ENCODE measurements at regions not wholly inside any gene's neighbourhood (a gene's known extent, or its start where the extent isn't known, plus 50 kb on each side); places are given as distances from the start of the nearest gene placed in this dataset.

GRCh38 chr10:131682271-131682962 is 218.4 kb upstream of the PPP2R2D start:
- Mint-ChIP-seq H3K27me3 (ENCODE audit: low read depth) (no peaks in the 10 kb centered on the region), H3K27ac (no peak overlapping the region), H3K4me3 (no peak overlapping the region), H3K36me3 (ENCODE audit: low read depth) (no peaks in the 10 kb centered on the region), H3K9me3 (no peaks in the 10 kb centered on the region), H3K4me1 (ENCODE audit: low read depth) (no peaks in the 10 kb centered on the region)

- Mint-ChIP-seq H3K9me3 (no peaks in the 10 kb centered on the region), H3K4me3 (no peak overlapping the region), H3K27ac (no peak overlapping the region), H3K4me1 (ENCODE audit: low read depth) (no peaks in the 10 kb centered on the region), H3K27me3 (ENCODE audit: low read depth) (no peaks in the 10 kb centered on the region), H3K36me3 (ENCODE audit: low read depth) (no peaks in the 10 kb centered on the region)
Measured at GRCh38 chr10:131683281-131683861, 217.4 kb upstream of the PPP2R2D start.

GRCh38 chr10:131683941-131684340 is 216.9 kb upstream of the PPP2R2D start:
- Mint-ChIP-seq H3K27ac (no peak overlapping the region), H3K9me3 (no peaks in the 10 kb centered on the region), H3K27me3 (ENCODE audit: low read depth) (no peaks in the 10 kb centered on the region), H3K4me3 (no peak overlapping the region), H3K4me1 (ENCODE audit: low read depth) (no peaks in the 10 kb centered on the region), H3K36me3 (ENCODE audit: low read depth) (no peaks in the 10 kb centered on the region)

- Mint-ChIP-seq H3K4me1 (ENCODE audit: low read depth) (no peaks in the 10 kb centered on the region), H3K9me3 (no peaks in the 10 kb centered on the region), H3K4me3 (no peak overlapping the region), H3K27ac (no peak overlapping the region), H3K36me3 (ENCODE audit: low read depth) (no peaks in the 10 kb centered on the region), H3K27me3 (ENCODE audit: low read depth) (no peaks in the 10 kb centered on the region)
Measured at GRCh38 chr10:131685007-131685406, 215.8 kb upstream of the PPP2R2D start.

GRCh38 chr10:131685576-131685975 is 215.2 kb upstream of the PPP2R2D start:
- Mint-ChIP-seq H3K27ac (no peak overlapping the region), H3K27me3 (ENCODE audit: low read depth) (no peaks in the 10 kb centered on the region), H3K36me3 (ENCODE audit: low read depth) (no peaks in the 10 kb centered on the region), H3K4me3 (no peak overlapping the region), H3K4me1 (ENCODE audit: low read depth) (no peaks in the 10 kb centered on the region), H3K9me3 (no peaks in the 10 kb centered on the region)

- no peak overlapping the region for H3K27ac Mint-ChIP-seq
- H3K4me1 Mint-ChIP-seq (ENCODE audit: low read depth): no peaks in the 10 kb centered on the region
- H3K36me3 Mint-ChIP-seq (ENCODE audit: low read depth): no peaks in the 10 kb centered on the region
- no peaks in the 10 kb centered on the region for H3K27me3 Mint-ChIP-seq (ENCODE audit: low read depth)
- no peaks in the 10 kb centered on the region for H3K9me3 Mint-ChIP-seq
- no peak overlapping the region for H3K4me3 Mint-ChIP-seq
Measured at GRCh38 chr10:131686781-131687420, 213.9 kb upstream of the PPP2R2D start.

- H3K9me3 Mint-ChIP-seq: no peaks in the 10 kb centered on the region
- H3K4me1 Mint-ChIP-seq (ENCODE audit: low read depth): no peaks in the 10 kb centered on the region
- H3K36me3 Mint-ChIP-seq (ENCODE audit: low read depth): no peaks in the 10 kb centered on the region
- H3K4me3 Mint-ChIP-seq: no peak overlapping the region
- no peaks in the 10 kb centered on the region for H3K27me3 Mint-ChIP-seq (ENCODE audit: low read depth)
- no peak overlapping the region for H3K27ac Mint-ChIP-seq
Measured at GRCh38 chr10:131688304-131688703, 212.5 kb upstream of the PPP2R2D start.

GRCh38 chr10:131689016-131689415 is 211.8 kb upstream of the PPP2R2D start:
- Mint-ChIP-seq H3K27me3 (ENCODE audit: low read depth) (no peaks in the 10 kb centered on the region), H3K4me3 (no peak overlapping the region), H3K4me1 (ENCODE audit: low read depth) (no peaks in the 10 kb centered on the region), H3K9me3 (no peaks in the 10 kb centered on the region), H3K36me3 (ENCODE audit: low read depth) (no peaks in the 10 kb centered on the region), H3K27ac (no peak overlapping the region)

- Mint-ChIP-seq H3K27me3 (ENCODE audit: low read depth) (no peaks in the 10 kb centered on the region), H3K9me3 (no peaks in the 10 kb centered on the region), H3K4me1 (ENCODE audit: low read depth) (no peaks in the 10 kb centered on the region), H3K4me3 (no peak overlapping the region), H3K36me3 (ENCODE audit: low read depth) (no peaks in the 10 kb centered on the region), H3K27ac (no peak overlapping the region)
Measured at GRCh38 chr10:131689486-131689885, 211.3 kb upstream of the PPP2R2D start.

- H3K4me3 Mint-ChIP-seq: no peak overlapping the region
- no peak overlapping the region for H3K27ac Mint-ChIP-seq
- no peaks in the 10 kb centered on the region for H3K4me1 Mint-ChIP-seq (ENCODE audit: low read depth)
- H3K36me3 Mint-ChIP-seq (ENCODE audit: low read depth): no peaks in the 10 kb centered on the region
- H3K9me3 Mint-ChIP-seq: no peaks in the 10 kb centered on the region
- no peaks in the 10 kb centered on the region for H3K27me3 Mint-ChIP-seq (ENCODE audit: low read depth)
Measured at GRCh38 chr10:131689954-131690757, 210.7 kb upstream of the PPP2R2D start.

- H3K9me3 Mint-ChIP-seq: no peaks in the 10 kb centered on the region
- no peaks in the 10 kb centered on the region for H3K4me1 Mint-ChIP-seq (ENCODE audit: low read depth)
- H3K27me3 Mint-ChIP-seq (ENCODE audit: low read depth): no peaks in the 10 kb centered on the region
- no peak overlapping the region for H3K27ac Mint-ChIP-seq
- no peak overlapping the region for H3K4me3 Mint-ChIP-seq
- H3K36me3 Mint-ChIP-seq (ENCODE audit: low read depth): no peaks in the 10 kb centered on the region
Measured at GRCh38 chr10:131690805-131691239, 210.0 kb upstream of the PPP2R2D start.

- Mint-ChIP-seq H3K27me3 (ENCODE audit: low read depth) (no peaks in the 10 kb centered on the region), H3K27ac (no peak overlapping the region), H3K4me1 (ENCODE audit: low read depth) (no peaks in the 10 kb centered on the region), H3K9me3 (peaks cover 3% of the 10 kb centered on the region), H3K4me3 (no peak overlapping the region), H3K36me3 (ENCODE audit: low read depth) (no peaks in the 10 kb centered on the region)
Measured at GRCh38 chr10:131691481-131692090, 209.2 kb upstream of the PPP2R2D start.

- Mint-ChIP-seq H3K4me3 (no peak overlapping the region), H3K4me1 (ENCODE audit: low read depth) (no peaks in the 10 kb centered on the region), H3K9me3 (peaks cover 3% of the 10 kb centered on the region), H3K27ac (no peak overlapping the region), H3K27me3 (ENCODE audit: low read depth) (no peaks in the 10 kb centered on the region), H3K36me3 (ENCODE audit: low read depth) (no peaks in the 10 kb centered on the region)
Measured at GRCh38 chr10:131692176-131692575, 208.6 kb upstream of the PPP2R2D start.

- H3K36me3 Mint-ChIP-seq (ENCODE audit: low read depth): no peaks in the 10 kb centered on the region
- no peak overlapping the region for H3K4me3 Mint-ChIP-seq
- no peak overlapping the region for H3K27ac Mint-ChIP-seq
- peaks cover 3% of the 10 kb centered on the region for H3K9me3 Mint-ChIP-seq
- no peaks in the 10 kb centered on the region for H3K27me3 Mint-ChIP-seq (ENCODE audit: low read depth)
- H3K4me1 Mint-ChIP-seq (ENCODE audit: low read depth): no peaks in the 10 kb centered on the region
Measured at GRCh38 chr10:131692686-131693334, 208.0 kb upstream of the PPP2R2D start.
